Neuronal stem cell (in vitro differentiated cells): ENCODE measurements at regions not wholly inside any gene's neighbourhood (a gene's known extent, or its start where the extent isn't known, plus 50 kb on each side); places are given as distances from the start of the nearest gene placed in this dataset.

ENCODE experiments used
- DNase-seq: peaks from one replicate; pipeline ENCODE4 v3.0.0-alpha.2; 2013; ENCODE audit warnings: low spot score
- H2AFZ ChIP-seq: one replicate; pipeline ENCODE4 v1.6.1; 2013; ENCODE audit warnings: mild to moderate bottlenecking, low read length, inconsistent platforms
- H2AK5ac ChIP-seq: 2 replicates; pipeline ENCODE4 v1.6.1; 2013; ENCODE audit warnings: low read depth, mild to moderate bottlenecking, inconsistent platforms, low read length, moderate library complexity, mixed read lengths
- H2BK120ac ChIP-seq: 2 replicates; pipeline ENCODE4 v1.6.1; 2013; ENCODE audit warnings: low read depth, mild to moderate bottlenecking, inconsistent platforms, low read length, moderate library complexity, mixed read lengths
- H2BK12ac ChIP-seq: one replicate; pipeline ENCODE4 v1.6.1; 2013; ENCODE audit warnings: low read length, inconsistent platforms
- H2BK15ac ChIP-seq: 2 replicates; pipeline ENCODE4 v1.6.1; 2013; ENCODE audit warnings: mild to moderate bottlenecking, low read length, inconsistent platforms, mixed read lengths
- H2BK5ac ChIP-seq: one replicate; pipeline ENCODE4 v1.6.1; 2013; ENCODE audit warnings: inconsistent platforms, mild to moderate bottlenecking, low read length, moderate library complexity
- H3K14ac ChIP-seq: one replicate; pipeline ENCODE4 v1.6.1; 2013; ENCODE audit warnings: low read length, inconsistent platforms
- H3K18ac ChIP-seq: 2 replicates; pipeline ENCODE4 v1.6.1; 2013; ENCODE audit warnings: low read length, inconsistent platforms
- H3K23ac ChIP-seq: 2 replicates; pipeline ENCODE4 v1.6.1; 2013; ENCODE audit warnings: low read depth, mild to moderate bottlenecking, mixed read lengths, low read length, inconsistent platforms; ENCODE audit not compliant: poor library complexity
- H3K27ac ChIP-seq: replicated peaks from 3 replicates; pipeline ENCODE4 v1.5.1; 2013; ENCODE audit warnings: low read length, inconsistent platforms
- H3K27me3 ChIP-seq, 3 experiments: 2 replicates each; pipeline ENCODE4 v1.6.1; 2013; ENCODE audit warnings: low read length in 3 of 3, mild to moderate bottlenecking in 2 of 3, inconsistent platforms in 1 of 3, low read depth in 1 of 3, mixed read lengths in 1 of 3, moderate library complexity in 1 of 3; ENCODE audit not compliant: control insufficient read depth in 3 of 3, insufficient read depth in 3 of 3
- H3K36me3 ChIP-seq, 2 donors: replicated peaks in 1 of 2; 2 replicates each; pipeline ENCODE4 v1.6.1; 2013; ENCODE audit warnings: low read length in 2 of 2; ENCODE audit not compliant: control insufficient read depth in 2 of 2, insufficient read depth in 2 of 2
- H3K4ac ChIP-seq: 2 replicates; pipeline ENCODE4 v1.6.1; 2013; ENCODE audit warnings: inconsistent platforms, mild to moderate bottlenecking, low read length, moderate library complexity
- H3K4me1 ChIP-seq, 2 donors: 1 replicate in 1 of 2; 2 replicates in 1 of 2; pipeline ENCODE4 v1.6.1; 2013; ENCODE audit warnings: low read length in 2 of 2, low read depth in 1 of 2; ENCODE audit not compliant: control insufficient read depth in 2 of 2, insufficient read depth in 1 of 2
- H3K4me2 ChIP-seq: one replicate; pipeline ENCODE4 v1.6.1; 2013; ENCODE audit warnings: mild to moderate bottlenecking, low read length, inconsistent platforms; ENCODE audit not compliant: insufficient read depth, poor library complexity, severe bottlenecking
- H3K4me3 ChIP-seq, 2 donors: 2 replicates each; pipeline ENCODE4 v1.5.1; 2013; ENCODE audit warnings: low read length in 2 of 2, mild to moderate bottlenecking in 2 of 2, inconsistent platforms in 1 of 2, moderate library complexity in 1 of 2
- H3K79me1 ChIP-seq: one replicate; pipeline ENCODE4 v1.6.1; 2013; ENCODE audit warnings: low read depth, mild to moderate bottlenecking, inconsistent platforms, low read length, moderate library complexity
- H3K9ac ChIP-seq: one replicate; pipeline ENCODE4 v1.6.1; 2013; ENCODE audit warnings: mild to moderate bottlenecking, low read depth, low read length, inconsistent platforms; ENCODE audit not compliant: poor library complexity
- H3K9me3 ChIP-seq, 2 donors: replicated peaks in 1 of 2; 2 replicates each; pipeline versions ENCODE3 to v1.6.1; 2013; ENCODE audit warnings: low read length in 2 of 2, mild to moderate bottlenecking in 2 of 2, inconsistent platforms in 1 of 2, low read depth in 1 of 2, mixed read lengths in 1 of 2, moderate library complexity in 1 of 2; ENCODE audit not compliant: control insufficient read depth in 2 of 2, insufficient read depth in 1 of 2
- H4K8ac ChIP-seq: one replicate; pipeline ENCODE4 v1.6.1; 2013; ENCODE audit warnings: low read depth, mild to moderate bottlenecking, inconsistent platforms, low read length, moderate library complexity
- H4K91ac ChIP-seq: one replicate; pipeline ENCODE4 v1.6.1; 2013; ENCODE audit warnings: low read length, low read depth, mild to moderate bottlenecking, inconsistent platforms; ENCODE audit not compliant: poor library complexity
- WGBS, 2 donors: extraction: QIAGEN DNeasy Blood & Tissue Kit; methylation state at CpG; one replicate each; pipeline ENCODE4 v1.1.7; 2013; ENCODE audit warnings: missing lambda C conversion rate in 2 of 2, mixed read lengths in 1 of 2; ENCODE audit not compliant: insufficient read length in 2 of 2, insufficient replicate concordance in 1 of 2; ENCODE audit errors: extremely low coverage in 2 of 2; 5-methylcytosine and 5-hydroxymethylcytosine counted together

DNA sequence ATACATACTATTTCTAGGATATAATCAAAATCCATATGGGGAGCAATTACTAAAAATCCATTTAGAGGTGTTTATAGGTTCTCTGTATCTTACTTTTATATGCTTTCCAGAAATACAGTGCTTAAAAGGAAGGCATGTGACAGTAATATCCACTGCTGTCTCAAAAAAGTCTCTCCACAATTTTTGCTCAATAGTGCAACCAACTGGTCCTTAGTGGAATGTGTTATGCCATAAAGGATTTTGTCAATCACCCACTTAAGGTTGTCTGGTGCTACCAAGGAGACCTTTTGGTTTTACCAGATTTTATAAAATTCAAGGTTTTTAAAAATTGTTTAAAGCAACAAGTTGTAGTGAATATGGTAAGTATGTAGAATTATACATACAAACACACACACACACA, 328.5 kb upstream of the DSEL start:
- no peak overlapping the region for H2BK120ac ChIP-seq
- no peak overlapping the region for H3K23ac ChIP-seq
- H3K27ac ChIP-seq: no peak overlapping the region
- peaks cover 3 to 12% of the 10 kb centered on the region in 2 donors for H3K4me1 ChIP-seq
- H2AFZ ChIP-seq: no peak overlapping the region
- H3K27me3 ChIP-seq: no peaks in the 10 kb centered on the region
- H3K14ac ChIP-seq: no peak overlapping the region
- no peak overlapping the region for H2AK5ac ChIP-seq
- H3K36me3 ChIP-seq: no peaks in the 10 kb centered on the region
- peaks cover 2% of the 10 kb centered on the region for H3K79me1 ChIP-seq
- no peak overlapping the region for H2BK15ac ChIP-seq
- peaks cover 2 to 9% of the 10 kb centered on the region in 2 donors for H3K9me3 ChIP-seq
- DNase-seq: no peak
- no peak overlapping the region for H2BK12ac ChIP-seq
- no peak overlapping the region for H4K8ac ChIP-seq
- no peak overlapping the region for H3K4me3 ChIP-seq
- H3K4me2 ChIP-seq: no peak overlapping the region
- H2BK5ac ChIP-seq: no peak overlapping the region
- H4K91ac ChIP-seq: no peak overlapping the region
- no peak overlapping the region for H3K18ac ChIP-seq
- no peak overlapping the region for H3K9ac ChIP-seq
- no peak overlapping the region for H3K4ac ChIP-seq

GRCh38 chr18:67840379-67840778, 323.9 kb upstream of the DSEL start:
- Histone ChIP-seq H3K14ac (no peak overlapping the region), H3K9ac (no peak overlapping the region), H4K8ac (no peak overlapping the region), H2BK5ac (no peak overlapping the region), H4K91ac (no peak overlapping the region), H3K4ac (no peak overlapping the region), H3K18ac (no peak overlapping the region), H2BK12ac (no peak overlapping the region), H2BK15ac (no peak overlapping the region), H3K4me3 (no peak overlapping the region), H3K4me2 (no peak overlapping the region), H3K27ac (no peak overlapping the region), H2BK120ac (no peak overlapping the region), H3K27me3 (no peaks in the 10 kb centered on the region), H2AFZ (no peak overlapping the region), H3K36me3 (no peaks in the 10 kb centered on the region), H3K79me1 (no peaks in the 10 kb centered on the region), H3K4me1 (peaks cover 3 to 24% of the 10 kb centered on the region in 2 donors), H3K23ac (no peak overlapping the region), H3K9me3 (no peaks in the 10 kb centered on the region), H2AK5ac (no peak overlapping the region)
- WGBS, 2 donors: no CpG with 5 or more reads among the region's 5 CpGs
- DNase-seq: no peak

- Histone ChIP-seq H2BK5ac (no peak overlapping the region), H3K4me2 (no peak overlapping the region), H2BK12ac (no peak overlapping the region), H3K23ac (no peak overlapping the region), H3K4ac (no peak overlapping the region), H3K4me1 (no peaks in the 10 kb centered on the region), H3K79me1 (no peaks in the 10 kb centered on the region), H2BK120ac (no peak overlapping the region), H3K4me3 (no peak overlapping the region), H3K9ac (no peak overlapping the region), H4K91ac (no peak overlapping the region), H3K18ac (no peak overlapping the region), H3K9me3 (no peaks in the 10 kb centered on the region), H3K14ac (no peak overlapping the region), H3K27ac (no peak overlapping the region), H2BK15ac (no peak overlapping the region), H4K8ac (no peak overlapping the region), H3K36me3 (no peaks in the 10 kb centered on the region), H3K27me3 (no peaks in the 10 kb centered on the region), H2AFZ (no peak overlapping the region), H2AK5ac (no peak overlapping the region)
- DNase-seq: no peak
- WGBS, 2 donors: no CpG with 5 or more reads among the region's 2 CpGs
Measured at GRCh38 chr18:67818432-67818831, 301.9 kb upstream of the DSEL start.

- no peak overlapping the region for H3K4me2 ChIP-seq
- H3K18ac ChIP-seq: no peak overlapping the region
- H2BK15ac ChIP-seq: no peak overlapping the region
- H3K14ac ChIP-seq: no peak overlapping the region
- no peak overlapping the region for H4K91ac ChIP-seq
- no peaks in the 10 kb centered on the region for H3K79me1 ChIP-seq
- H3K9me3 ChIP-seq: no peaks in the 10 kb centered on the region
- no peak overlapping the region for H2BK12ac ChIP-seq
- DNase-seq: no peak
- H3K36me3 ChIP-seq: no peaks in the 10 kb centered on the region
- H3K4me3 ChIP-seq: no peak overlapping the region
- no peak overlapping the region for H3K27ac ChIP-seq
- no peak overlapping the region for H3K4ac ChIP-seq
- no peak overlapping the region for H2BK120ac ChIP-seq
- no peak overlapping the region for H2BK5ac ChIP-seq
- no peaks in the 10 kb centered on the region for H3K4me1 ChIP-seq
- H2AFZ ChIP-seq: no peak overlapping the region
- no peak overlapping the region for H4K8ac ChIP-seq
- H3K9ac ChIP-seq: no peak overlapping the region
- no CpG with 5 or more reads among the region's 1 CpG for WGBS, 2 donors
- H3K23ac ChIP-seq: no peak overlapping the region
- H3K27me3 ChIP-seq: no peaks in the 10 kb centered on the region
- H2AK5ac ChIP-seq: no peak overlapping the region
Measured at GRCh38 chr18:67815280-67815679, 298.8 kb upstream of the DSEL start.
